CD4-positive, alpha-beta T cell (primary cell): ENCODE measurements at regions not wholly inside any gene's neighbourhood (a gene's known extent, or its start where the extent isn't known, plus 50 kb on each side); places are given as distances from the start of the nearest gene placed in this dataset.

ENCODE experiments used
- ATAC-seq: fragments of 200-7000 bp; cut with Tn5 transposase; one replicate; pipeline ENCODE4 v1.10.0; 2022; ENCODE audit warnings: mild to moderate bottlenecking; ENCODE audit not compliant: poor library complexity
- CTCF ChIA-PET: fragments of 350-600 bp; sonication (Branson Sonifier 250); formaldehyde crosslinking; loops from one replicate; lab custom pipeline; 2021; ENCODE audit warnings: antibody characterized with exemption, inconsistent platforms; lab: Charles Lee
- POLR2A ChIA-PET: fragments of 350-600 bp; sonication (Branson Sonifier 250); formaldehyde crosslinking; loops from one replicate; lab custom pipeline; 2021; ENCODE audit warnings: antibody characterized with exemption, inconsistent platforms; lab: Charles Lee
- DNase-seq, 14 experiments: peaks; one replicate each; pipeline ENCODE4 v3.0.0-alpha.2; 2013 to 2020; ENCODE audit warnings: mixed read lengths in 2 of 14
- H3K27ac ChIP-seq, 2 donors: one replicate each; pipeline versions ENCODE4 v1.5.1 to v1.7.0; 2013; ENCODE audit warnings: low read length in 2 of 2, low read depth in 1 of 2, mild to moderate bottlenecking in 1 of 2
- H3K27me3 ChIP-seq, 2 experiments: 1 replicate in 1 of 2; 2 replicates in 1 of 2; pipeline versions ENCODE4 v1.6.1 to v1.7.0; 2013; ENCODE audit warnings: low read length in 2 of 2, control low read depth in 1 of 2, mild to moderate bottlenecking in 1 of 2, moderate library complexity in 1 of 2; ENCODE audit not compliant: insufficient read depth in 2 of 2, control insufficient read depth in 1 of 2
- H3K36me3 ChIP-seq: one replicate; pipeline ENCODE4 v1.6.1; 2013; ENCODE audit warnings: low read length, control low read depth; ENCODE audit not compliant: insufficient read depth
- H3K4me1 ChIP-seq: one replicate; pipeline ENCODE4 v1.6.1; 2013; ENCODE audit warnings: low read length, control low read depth; ENCODE audit not compliant: insufficient read depth
- H3K4me3 ChIP-seq: one replicate; pipeline ENCODE4 v1.5.1; 2013; ENCODE audit warnings: mild to moderate bottlenecking, low read length, moderate library complexity
- H3K9me3 ChIP-seq, 2 experiments: 1 replicate in 1 of 2; 2 replicates in 1 of 2; pipeline versions ENCODE4 v1.6.1 to v1.7.0; 2013; ENCODE audit warnings: low read length in 2 of 2, mild to moderate bottlenecking in 2 of 2, control low read depth in 1 of 2, moderate library complexity in 1 of 2; ENCODE audit not compliant: control insufficient read depth in 1 of 2, insufficient read depth in 1 of 2
- H3K27ac Mint-ChIP-seq: one replicate; pipeline ENCODE4 v1.8.0; 2020; ENCODE audit warnings: mixed read lengths
- H3K27me3 Mint-ChIP-seq: one replicate; pipeline ENCODE4 v1.8.0; 2021; ENCODE audit warnings: mixed read lengths
- H3K36me3 Mint-ChIP-seq: one replicate; pipeline ENCODE4 v1.8.0; 2021; ENCODE audit warnings: low read depth, mixed read lengths
- H3K4me1 Mint-ChIP-seq: one replicate; pipeline ENCODE4 v1.8.0; 2021; ENCODE audit warnings: low read depth, mixed read lengths
- H3K4me3 Mint-ChIP-seq: one replicate; pipeline ENCODE4 v1.8.0; 2020; ENCODE audit warnings: mild to moderate bottlenecking, mixed read lengths
- H3K9me3 Mint-ChIP-seq: one replicate; pipeline ENCODE4 v1.8.0; 2020; ENCODE audit warnings: mixed read lengths
- CTCF ChIP-seq: fragments of 200-600 bp; IDR thresholded peaks from one replicate; pipeline ENCODE4 v1.8.0; 2022; ENCODE audit warnings: antibody characterized with exemption, mild to moderate bottlenecking
- intact Hi-C, 2 experiments: fragments of 100-400 bp; cut with DNase I in 1 of 2; cut with micrococcal nuclease in 1 of 2; formaldehyde crosslinking; loops; one replicate each; pipeline versions ENCODE4 v1.15.1 to v1.9.0; 2023 to 2025; cut with DNase I, micrococcal nuclease

- H3K4me1 ChIP-seq: no peaks in the 10 kb centered on the region
- no peak overlapping the region for H3K27ac Mint-ChIP-seq
- no peak overlapping the region for H3K4me3 ChIP-seq
- no peaks in the 10 kb centered on the region for H3K36me3 Mint-ChIP-seq
- peaks cover 2 to 3% of the 10 kb centered on the region in 2 experiments for H3K27me3 ChIP-seq
- TF ChIP-seq CTCF: no peak
- no peaks in the 10 kb centered on the region for H3K9me3 Mint-ChIP-seq
- intact Hi-C loops: no loop called here
- H3K27me3 Mint-ChIP-seq: peaks cover 61% of the 10 kb centered on the region
- ChIA-PET CTCF (no interaction called here), POLR2A (no interaction called here)
- H3K27ac ChIP-seq: no peak overlapping the region
- DNase-seq (no peak), ATAC-seq (no peak)
- no peaks in the 10 kb centered on the region for H3K36me3 ChIP-seq
- no peaks in the 10 kb centered on the region for H3K9me3 ChIP-seq
- no peaks in the 10 kb centered on the region for H3K4me1 Mint-ChIP-seq
- no peak overlapping the region for H3K4me3 Mint-ChIP-seq
Observed at GRCh38 chr6:4641461-4641860, 134.7 kb upstream of the CDYL start.

- ATAC-seq: no peak
- no peaks in the 10 kb centered on the region for H3K36me3 ChIP-seq
- Mint-ChIP-seq H3K4me1 (no peaks in the 10 kb centered on the region), H3K27me3 (peaks cover 50% of the 10 kb centered on the region), H3K36me3 (no peaks in the 10 kb centered on the region), H3K4me3 (no peak overlapping the region), H3K27ac (no peak overlapping the region), H3K9me3 (no peaks in the 10 kb centered on the region)
- ChIA-PET CTCF (no interaction called here), POLR2A (no interaction called here)
- TF ChIP-seq CTCF: no peak
- H3K27me3 ChIP-seq: peaks cover 2 to 3% of the 10 kb centered on the region in 2 experiments
- intact Hi-C loops: no loop called here
- no peaks in the 10 kb centered on the region for H3K4me1 ChIP-seq
- no peaks in the 10 kb centered on the region for H3K9me3 ChIP-seq
- no peak for DNase-seq
- no peak overlapping the region for H3K4me3 ChIP-seq
- no peak overlapping the region for H3K27ac ChIP-seq
Observed at GRCh38 chr6:4640139-4640538, 136.1 kb upstream of the CDYL start.

- no peak overlapping the region for H3K27ac Mint-ChIP-seq
- H3K4me1 Mint-ChIP-seq: no peaks in the 10 kb centered on the region
- ChIA-PET CTCF (no interaction called here), POLR2A (no interaction called here)
- DNase-seq (no peak), ATAC-seq (no peak)
- peaks cover 42% of the 10 kb centered on the region for H3K27me3 Mint-ChIP-seq
- H3K9me3 Mint-ChIP-seq: no peaks in the 10 kb centered on the region
- no peaks in the 10 kb centered on the region for H3K4me1 ChIP-seq
- H3K36me3 ChIP-seq: no peaks in the 10 kb centered on the region
- H3K4me3 Mint-ChIP-seq: no peak overlapping the region
- H3K9me3 ChIP-seq: no peaks in the 10 kb centered on the region
- peaks cover 0 to 2% of the 10 kb centered on the region in 2 experiments for H3K27me3 ChIP-seq
- H3K4me3 ChIP-seq: no peak overlapping the region
- no peak for TF ChIP-seq CTCF
- H3K36me3 Mint-ChIP-seq: no peaks in the 10 kb centered on the region
- intact Hi-C loops: no loop called here
- no peak overlapping the region for H3K27ac ChIP-seq
Observed at GRCh38 chr6:4638641-4639040, 137.6 kb upstream of the CDYL start.
